ENCODE measurements at regions not wholly inside any gene's neighbourhood (a gene's known extent, or its start where the extent isn't known, plus 50 kb on each side); places are given as distances from the start of the nearest gene placed in this dataset.
"Not testable (repeated sequence)": the region's sequence is repeated elsewhere in the genome, so short reads cannot be mapped to it uniquely, and the experiment has no call there.

- no peak for DNase-seq
Measured at GRCh38 chr21:23119491-23119890, 2121.3 kb downstream of the NCAM2 start.

- DNase-seq, result no peak
Measured at GRCh38 chr21:23127973-23128372, 2129.8 kb downstream of the NCAM2 start.

GRCh38 chr21:23130308-23130707 is 2132.1 kb downstream of the NCAM2 start:
- DNase-seq, result no peak

GRCh38 chr21:23131177-23131576 is 2133.0 kb downstream of the NCAM2 start:
- DNase-seq, result no peak

- DNase-seq, result no peak
Measured at GRCh38 chr21:23138797-23139196, 2140.6 kb downstream of the NCAM2 start.

GRCh38 chr21:23152130-23152529 is 2153.9 kb downstream of the NCAM2 start:
- DNase-seq, result no peak

- DNase-seq, result not testable (repeated sequence)
Measured at GRCh38 chr21:23153842-23154241, 2155.6 kb downstream of the NCAM2 start.

GRCh38 chr21:23155281-23155680 is 2157.1 kb downstream of the NCAM2 start:
- no peak for DNase-seq

- DNase-seq, result no peak
Measured at GRCh38 chr21:23160914-23161313, 2162.7 kb downstream of the NCAM2 start.

GRCh38 chr21:23162198-23162946 is 2164.2 kb downstream of the NCAM2 start:
- DNase-seq, result no peak

Data from GDM1 (cell line).